Glutamatergic neuron (in vitro differentiated cells): ENCODE measurements at regions not wholly inside any gene's neighbourhood (a gene's known extent, or its start where the extent isn't known, plus 50 kb on each side); places are given as distances from the start of the nearest gene placed in this dataset.

Source experiments
- DNase-seq: peaks from one replicate; pipeline ENCODE4 v3.0.0; 2022
- H3K27ac Mint-ChIP-seq: one replicate; pipeline ENCODE4 v1.8.0; 2020; ENCODE audit warnings: mild to moderate bottlenecking, mixed read lengths, inconsistent platforms; ENCODE audit not compliant: unreplicated experiment
- H3K27me3 Mint-ChIP-seq: one replicate; pipeline ENCODE4 v1.8.0; 2020; ENCODE audit warnings: mild to moderate bottlenecking, moderate library complexity, mixed read lengths, inconsistent platforms; ENCODE audit not compliant: unreplicated experiment
- H3K36me3 Mint-ChIP-seq: one replicate; pipeline ENCODE4 v1.8.0; 2020; ENCODE audit warnings: mild to moderate bottlenecking, mixed read lengths, inconsistent platforms; ENCODE audit not compliant: unreplicated experiment
- H3K4me1 Mint-ChIP-seq: one replicate; pipeline ENCODE4 v1.8.0; 2020; ENCODE audit warnings: mild to moderate bottlenecking, low read depth, mixed read lengths, inconsistent platforms; ENCODE audit not compliant: unreplicated experiment
- H3K4me3 Mint-ChIP-seq: one replicate; pipeline ENCODE4 v1.8.0; 2020; ENCODE audit warnings: mild to moderate bottlenecking, mixed read lengths, inconsistent platforms; ENCODE audit not compliant: unreplicated experiment
- H3K9me3 Mint-ChIP-seq: one replicate; pipeline ENCODE4 v1.8.0; 2020; ENCODE audit warnings: mild to moderate bottlenecking, moderate library complexity, mixed read lengths, inconsistent platforms; ENCODE audit not compliant: unreplicated experiment
- TF ChIP-seq, protein P1 (sequence below): fragments of 200-600 bp; sonication (generic); IDR thresholded peaks from one replicate; pipeline ENCODE4 v1.5.0; 2021; ENCODE audit not compliant: partially characterized antibody, unreplicated experiment

DNA sequence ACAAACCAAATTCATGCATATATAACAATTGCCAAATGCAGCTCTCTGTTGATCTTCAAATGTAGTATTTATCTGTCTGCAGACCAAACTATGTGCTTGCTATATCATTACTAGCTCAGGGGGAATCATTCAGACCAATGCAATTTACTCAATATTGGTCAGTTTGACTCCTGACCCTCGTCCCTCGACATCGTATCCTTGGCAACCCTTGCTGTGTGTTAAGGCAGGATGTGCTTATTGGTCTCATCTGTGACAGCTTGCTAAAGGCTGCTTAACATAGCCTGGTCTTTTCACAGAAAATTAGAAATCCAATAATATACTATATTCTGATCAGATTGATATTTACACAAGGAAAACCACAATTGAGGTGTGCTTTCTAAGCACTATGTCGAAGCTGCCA is 747.1 kb downstream of the GALR1 start:
- Mint-ChIP-seq H3K36me3 (peaks cover 10% of the 10 kb centered on the region), H3K27ac (peak overlapping the region; percentile 3), H3K4me1 (peaks cover 1% of the 10 kb centered on the region), H3K27me3 (peaks cover 2% of the 10 kb centered on the region), H3K9me3 (peaks cover 4% of the 10 kb centered on the region), H3K4me3 (no peak overlapping the region)
- no peak for DNase-seq
- TF ChIP-seq, protein P1, sequence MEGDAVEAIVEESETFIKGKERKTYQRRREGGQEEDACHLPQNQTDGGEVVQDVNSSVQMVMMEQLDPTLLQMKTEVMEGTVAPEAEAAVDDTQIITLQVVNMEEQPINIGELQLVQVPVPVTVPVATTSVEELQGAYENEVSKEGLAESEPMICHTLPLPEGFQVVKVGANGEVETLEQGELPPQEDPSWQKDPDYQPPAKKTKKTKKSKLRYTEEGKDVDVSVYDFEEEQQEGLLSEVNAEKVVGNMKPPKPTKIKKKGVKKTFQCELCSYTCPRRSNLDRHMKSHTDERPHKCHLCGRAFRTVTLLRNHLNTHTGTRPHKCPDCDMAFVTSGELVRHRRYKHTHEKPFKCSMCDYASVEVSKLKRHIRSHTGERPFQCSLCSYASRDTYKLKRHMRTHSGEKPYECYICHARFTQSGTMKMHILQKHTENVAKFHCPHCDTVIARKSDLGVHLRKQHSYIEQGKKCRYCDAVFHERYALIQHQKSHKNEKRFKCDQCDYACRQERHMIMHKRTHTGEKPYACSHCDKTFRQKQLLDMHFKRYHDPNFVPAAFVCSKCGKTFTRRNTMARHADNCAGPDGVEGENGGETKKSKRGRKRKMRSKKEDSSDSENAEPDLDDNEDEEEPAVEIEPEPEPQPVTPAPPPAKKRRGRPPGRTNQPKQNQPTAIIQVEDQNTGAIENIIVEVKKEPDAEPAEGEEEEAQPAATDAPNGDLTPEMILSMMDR: no peak

DNA sequence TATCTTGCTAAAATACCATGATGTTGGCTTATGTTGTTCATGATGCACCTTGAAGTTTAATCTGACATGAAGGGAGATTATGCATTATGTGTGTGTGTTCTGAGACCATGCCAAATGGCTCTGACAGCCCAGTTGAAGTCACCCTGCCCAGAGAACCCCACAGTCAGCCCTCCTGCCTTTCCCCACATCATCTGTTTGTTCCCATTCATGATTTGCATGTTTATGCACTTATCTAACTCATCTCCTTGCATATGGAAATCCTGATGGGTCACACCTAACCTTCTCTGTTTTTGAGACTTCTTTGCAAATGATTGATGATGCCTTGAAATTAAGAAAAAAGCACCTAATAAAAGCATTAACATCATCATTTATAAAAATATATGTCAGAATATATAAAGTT is 752.2 kb downstream of the GALR1 start:
- TF ChIP-seq, protein P1: no peak
- H3K9me3 Mint-ChIP-seq: peaks cover 1% of the 10 kb centered on the region
- DNase-seq: no peak
- no peak overlapping the region for H3K4me3 Mint-ChIP-seq
- H3K4me1 Mint-ChIP-seq: peaks cover 3% of the 10 kb centered on the region
- H3K27ac Mint-ChIP-seq: no peak overlapping the region
- H3K36me3 Mint-ChIP-seq: no peaks in the 10 kb centered on the region
- H3K27me3 Mint-ChIP-seq: no peaks in the 10 kb centered on the region

DNA sequence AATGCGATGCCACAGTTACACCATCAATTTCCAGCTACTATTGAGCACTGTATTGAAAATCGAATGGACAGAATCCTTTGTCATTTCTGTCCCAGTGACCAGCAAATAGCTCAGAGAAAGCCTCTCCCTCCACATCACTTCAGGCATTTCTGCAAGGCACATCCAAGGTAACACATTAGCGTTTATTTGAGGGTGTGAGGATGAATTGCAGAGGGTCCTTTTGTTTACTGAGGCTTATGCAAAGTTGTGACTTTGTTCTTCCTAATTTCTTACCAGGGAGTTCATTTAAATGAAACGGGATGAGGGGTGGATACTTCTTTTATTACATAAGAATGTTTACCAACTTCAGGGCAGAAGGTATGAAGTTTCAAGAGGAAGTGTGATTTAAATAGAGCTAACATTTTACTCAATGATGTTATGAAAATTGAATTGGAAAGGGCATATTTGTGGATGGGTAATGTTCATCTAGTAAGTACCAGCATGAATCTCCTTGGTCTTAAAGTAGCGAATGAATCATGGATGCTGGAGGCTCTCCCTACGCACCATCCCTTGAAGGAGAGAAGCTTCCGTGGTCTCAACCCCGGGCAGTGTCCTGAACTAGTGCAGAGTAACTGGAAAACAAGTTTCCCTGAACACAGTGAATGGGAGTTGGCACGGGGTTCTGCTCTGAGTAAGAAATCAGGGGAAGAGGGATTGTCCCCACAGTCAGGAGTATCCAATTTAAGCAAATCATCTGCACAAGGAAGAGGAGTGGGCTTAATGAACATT is 756.5 kb downstream of the GALR1 start:
- Mint-ChIP-seq H3K4me1 (peaks cover 3% of the 10 kb centered on the region), H3K27ac (no peak overlapping the region), H3K36me3 (no peaks in the 10 kb centered on the region), H3K27me3 (no peaks in the 10 kb centered on the region), H3K4me3 (no peak overlapping the region), H3K9me3 (peaks cover 1% of the 10 kb centered on the region)
- TF ChIP-seq, protein P1: no peak
- DNase-seq: no peak

DNA sequence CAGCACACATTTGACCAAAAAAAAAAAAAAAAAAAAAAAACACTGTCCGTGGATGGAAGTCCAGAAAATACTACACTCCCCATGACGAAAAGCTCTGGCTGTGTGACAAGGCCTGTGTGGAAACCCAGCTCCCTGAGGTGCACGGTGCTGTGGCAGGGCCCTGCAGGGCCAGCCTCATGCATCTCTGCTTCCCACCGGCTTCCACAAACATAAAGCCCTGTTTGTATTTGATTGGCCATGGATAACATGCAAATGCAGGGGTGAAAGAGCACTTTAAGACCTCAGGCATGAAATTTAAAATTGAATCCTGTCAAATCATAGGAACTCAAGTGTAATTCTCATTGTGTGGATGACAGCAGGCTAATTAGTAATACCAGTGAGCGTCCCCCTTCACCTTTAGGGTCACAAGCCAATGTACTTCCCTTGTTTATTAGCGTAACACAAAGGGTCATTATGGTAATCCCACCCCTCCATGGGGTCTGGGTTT is 757.2 kb downstream of the GALR1 start:
- no peak overlapping the region for H3K27ac Mint-ChIP-seq
- no peak for DNase-seq
- no peak overlapping the region for H3K4me3 Mint-ChIP-seq
- no peaks in the 10 kb centered on the region for H3K27me3 Mint-ChIP-seq
- TF ChIP-seq, protein P1: no peak
- peaks cover 1% of the 10 kb centered on the region for H3K9me3 Mint-ChIP-seq
- peaks cover 3% of the 10 kb centered on the region for H3K4me1 Mint-ChIP-seq
- no peaks in the 10 kb centered on the region for H3K36me3 Mint-ChIP-seq

DNA sequence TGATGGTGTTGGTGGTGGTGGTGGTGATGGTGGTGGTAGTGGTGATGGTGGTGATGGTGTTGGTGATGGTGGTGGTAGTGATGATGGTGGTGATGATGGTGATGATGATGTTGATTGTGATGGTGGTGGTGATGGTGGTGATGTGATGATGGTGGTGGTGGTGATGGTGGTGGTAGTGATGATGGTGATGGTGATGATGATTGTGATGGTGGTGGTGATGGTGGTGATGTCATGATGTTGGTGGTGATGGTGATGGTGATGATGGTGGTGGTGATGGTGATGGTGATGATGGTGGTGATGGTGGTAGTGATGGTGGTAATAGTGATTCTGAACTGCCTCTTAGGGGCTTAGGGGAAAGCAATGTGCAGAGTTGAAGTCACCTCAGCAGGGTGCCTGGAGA is 760.7 kb downstream of the GALR1 start:
- Mint-ChIP-seq H3K36me3 (no peaks in the 10 kb centered on the region), H3K27me3 (no peaks in the 10 kb centered on the region), H3K4me3 (no peak overlapping the region), H3K4me1 (peaks cover 3% of the 10 kb centered on the region), H3K27ac (no peak overlapping the region), H3K9me3 (peaks cover 1% of the 10 kb centered on the region)
- no peak for DNase-seq
- TF ChIP-seq, protein P1: no peak
